ENCODE measurements at regions not wholly inside any gene's neighbourhood (a gene's known extent, or its start where the extent isn't known, plus 50 kb on each side); places are given as distances from the start of the nearest gene placed in this dataset.

DNA sequence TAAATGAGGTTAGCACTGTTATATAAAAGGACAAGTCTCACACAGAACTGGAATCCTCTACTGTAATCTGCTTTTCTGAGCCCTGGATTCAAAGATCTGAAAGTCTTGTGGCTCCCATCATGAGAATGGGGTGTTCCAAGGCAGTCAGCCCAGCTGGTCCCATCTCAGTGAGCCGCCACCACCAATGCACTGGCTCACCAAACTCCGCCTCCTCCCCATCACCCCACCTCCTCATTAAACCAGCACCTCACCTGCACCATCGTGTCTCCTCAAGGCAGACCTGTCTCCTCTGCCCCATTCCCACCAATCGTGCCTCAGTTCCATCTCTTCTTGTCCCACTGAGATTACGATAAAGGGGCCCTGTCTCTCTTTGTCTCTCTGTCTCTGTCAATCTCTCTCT lies 166.7 kb downstream of the USP12 start:
- TF ChIP-seq L3MBTL2 (conservative IDR thresholded peaks at IDR 0.05) = no peak
- no peak for TF ChIP-seq SUZ12 (IDR thresholded peaks at IDR 0.05)
- no peak for TF ChIP-seq TARDBP (IDR thresholded peaks at IDR 0.05)
- no peak for TF ChIP-seq SP1 (IDR thresholded peaks at IDR 0.05)
- TF ChIP-seq ARNT (IDR thresholded peaks at IDR 0.05) = no peak
- TF ChIP-seq LEF1 (IDR thresholded peaks at IDR 0.05; ENCODE audit: borderline replicate concordance) = no peak
